Body of pancreas (tissue), 4 donors: ENCODE measurements at regions not wholly inside any gene's neighbourhood (a gene's known extent, or its start where the extent isn't known, plus 50 kb on each side); places are given as distances from the start of the nearest gene placed in this dataset.

Experiments
- ATAC-seq: fragments of 150-250 bp; one replicate; pipeline ENCODE4 v1.9.1; 2016
- DNase-seq, 4 donors: peaks; one replicate each; pipeline ENCODE4 v3.0.0-alpha.2; 2019
- H3K27ac ChIP-seq, 4 donors: fragments of 200-600 bp; sonication (generic); 1 replicate in 3 of 4; 2 replicates in 1 of 4; pipeline versions ENCODE4 v1.5.1 to v1.6.1; 2016 to 2019; ENCODE audit warnings: mild to moderate bottlenecking in 1 of 4, mixed read lengths in 1 of 4, moderate library complexity in 1 of 4
- H3K27me3 ChIP-seq, 2 donors: fragments of 200-600 bp; sonication (generic); one replicate each; pipeline ENCODE4 v1.6.0; 2016; ENCODE audit warnings: mild to moderate bottlenecking in 1 of 2
- H3K36me3 ChIP-seq, 2 donors: fragments of 200-600 bp; sonication (generic); replicated peaks in 1 of 2; 2 replicates each; pipeline ENCODE4 v1.5.1; 2016; ENCODE audit warnings: low read depth in 2 of 2; ENCODE audit not compliant: insufficient read depth in 1 of 2
- H3K4me1 ChIP-seq: fragments of 200-600 bp; sonication (generic); one replicate; pipeline ENCODE4 v1.6.0; 2016
- H3K4me3 ChIP-seq, 2 donors: fragments of 200-600 bp; sonication (generic); 1 replicate in 1 of 2; 2 replicates in 1 of 2; pipeline ENCODE4 v1.5.1; 2016 to 2019
- H3K9me3 ChIP-seq, 3 donors: fragments of 200-600 bp; sonication (generic); 1 replicate in 2 of 3; 2 replicates in 1 of 3; pipeline ENCODE4 v1.5.1; 2016
- CTCF ChIP-seq, 7 experiments: fragments of 450-650 bp in 4 of 7; fragments of 200-600 bp in 3 of 7; sonication (generic) in 3 of 7; IDR thresholded peaks; one replicate each; pipeline ENCODE4 v1.5.1; 2016 to 2019; ENCODE audit warnings: antibody characterized with exemption in 7 of 7
- POLR2A ChIP-seq, 3 donors: fragments of 450-650 bp; IDR thresholded peaks; one replicate each; pipeline ENCODE4 v1.6.1; 2016; ENCODE audit warnings: antibody characterized with exemption in 3 of 3, mild to moderate bottlenecking in 2 of 3
- WGBS, 2 donors: methylation state at CpG; one replicate each; pipeline ENCODE4 v1.1.5; 2017; 5-methylcytosine and 5-hydroxymethylcytosine counted together
- intact Hi-C: fragments of 100-400 bp; cut with DNase I; formaldehyde crosslinking; loops from one replicate; pipeline ENCODE4 v1.15.1; 2023

DNA sequence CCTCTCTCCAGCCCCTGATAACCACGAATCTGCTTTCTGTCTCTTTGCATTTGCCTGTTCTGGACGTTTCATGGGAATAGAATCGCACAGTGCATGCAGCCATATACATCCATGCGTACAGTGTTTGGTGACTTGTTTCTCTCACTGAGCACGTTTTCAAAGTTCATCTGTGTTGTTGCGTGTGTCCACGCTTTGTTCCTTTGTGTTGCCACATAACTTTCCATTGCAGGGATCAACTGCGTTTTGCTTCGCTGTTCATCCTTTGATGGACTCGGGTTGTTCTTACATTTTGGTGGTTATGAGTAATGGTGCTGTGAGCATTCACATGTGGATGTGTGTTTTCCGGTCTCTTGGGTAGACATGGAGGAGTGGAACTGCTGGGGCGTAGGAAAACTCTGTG, 56.4 kb upstream of the TAMM41 start:
- Histone ChIP-seq H3K36me3 (no peaks in the 10 kb centered on the region), H3K4me1 (no peaks in the 10 kb centered on the region), H3K4me3 (no peak overlapping the region), H3K27ac (no peak overlapping the region), H3K9me3 (no peaks in the 10 kb centered on the region), H3K27me3 (no peaks in the 10 kb centered on the region)
- TF ChIP-seq POLR2A (IDR thresholded peaks at IDR 0.05) (no peak), CTCF (IDR thresholded peaks at IDR 0.05) (no peak)
- no peak for ATAC-seq
- no peak for DNase-seq
- WGBS, 2 donors, result 60 to 67% methylated on average over 12 of the region's 12 CpGs
- intact Hi-C loops, result no loop called here

GRCh38 chr3:11903447-11903846, 56.8 kb upstream of the TAMM41 start:
- intact Hi-C loops, result no loop called here
- TF ChIP-seq POLR2A (IDR thresholded peaks at IDR 0.05), result no peak
- no peak for TF ChIP-seq CTCF (IDR thresholded peaks at IDR 0.05)
- H3K36me3 ChIP-seq, result no peaks in the 10 kb centered on the region
- no peaks in the 10 kb centered on the region for H3K9me3 ChIP-seq
- no peak for ATAC-seq
- no peaks in the 10 kb centered on the region for H3K4me1 ChIP-seq
- DNase-seq, result no peak
- no peak overlapping the region for H3K27ac ChIP-seq
- 55 to 70% methylated on average over 3 to 6 of the region's 6 CpGs for WGBS, 2 donors
- no peaks in the 10 kb centered on the region for H3K27me3 ChIP-seq
- no peak overlapping the region for H3K4me3 ChIP-seq

DNA sequence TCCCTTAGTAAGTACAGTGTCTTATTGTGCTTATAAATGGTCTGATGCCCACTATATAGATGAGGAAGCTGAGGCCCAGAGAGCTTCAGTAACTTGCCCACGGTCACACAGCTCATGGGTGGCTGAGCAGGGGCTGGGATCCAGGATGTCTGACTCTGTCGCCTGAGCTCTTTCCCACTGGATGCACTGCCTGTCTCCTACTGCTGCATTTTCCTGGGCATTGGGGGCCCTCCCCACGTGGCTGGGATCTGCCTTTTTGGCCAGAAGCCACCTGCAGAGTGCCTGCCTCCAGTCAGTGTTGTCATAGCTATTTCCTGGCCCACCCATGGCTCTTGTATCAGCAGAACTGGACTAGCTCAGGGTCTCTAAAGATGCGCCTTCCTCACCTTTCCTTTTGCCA, 57.5 kb upstream of the TAMM41 start:
- Histone ChIP-seq H3K9me3 (no peaks in the 10 kb centered on the region), H3K36me3 (no peaks in the 10 kb centered on the region), H3K4me3 (no peak overlapping the region), H3K4me1 (no peaks in the 10 kb centered on the region), H3K27ac (no peak overlapping the region), H3K27me3 (no peaks in the 10 kb centered on the region)
- 46 to 86% methylated on average over 1 to 4 of the region's 4 CpGs for WGBS, 2 donors
- ATAC-seq (no peak), DNase-seq (no peak)
- intact Hi-C loops, result no loop called here
- TF ChIP-seq POLR2A (IDR thresholded peaks at IDR 0.05) (no peak), CTCF (IDR thresholded peaks at IDR 0.05) (no peak)

DNA sequence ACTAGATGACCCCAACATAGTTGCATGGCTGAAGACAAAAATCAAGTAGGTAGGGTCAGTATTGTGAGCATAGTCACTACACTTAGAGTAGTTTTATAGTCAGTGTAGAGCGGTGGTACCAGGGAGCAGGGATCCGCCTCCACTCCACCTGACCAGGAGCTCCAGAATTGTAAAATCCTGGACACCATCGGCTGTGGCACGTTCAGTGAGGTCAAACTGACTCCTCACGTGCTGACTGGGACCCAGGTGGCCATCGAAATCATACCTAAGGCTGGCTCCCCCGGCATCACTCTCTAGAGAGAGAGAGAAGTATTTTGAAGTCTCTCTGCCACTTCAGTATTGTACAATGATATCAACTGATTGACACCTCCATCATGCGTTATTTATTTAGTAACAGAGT, 59.7 kb upstream of the TAMM41 start:
- ATAC-seq (no peak), DNase-seq (no peak)
- WGBS, 2 donors, result 71 to 76% methylated on average over 8 of the region's 8 CpGs
- TF ChIP-seq CTCF (IDR thresholded peaks at IDR 0.05) (no peak), POLR2A (IDR thresholded peaks at IDR 0.05) (no peak)
- H3K4me3 ChIP-seq, result no peak overlapping the region
- H3K27me3 ChIP-seq, result no peaks in the 10 kb centered on the region
- H3K36me3 ChIP-seq, result no peaks in the 10 kb centered on the region
- no peaks in the 10 kb centered on the region for H3K9me3 ChIP-seq
- H3K27ac ChIP-seq, result no peak overlapping the region
- H3K4me1 ChIP-seq, result peaks cover 8% of the 10 kb centered on the region
- intact Hi-C loops, result no loop called here
